Thyroid gland (tissue), 4 donors: ENCODE measurements at regions not wholly inside any gene's neighbourhood (a gene's known extent, or its start where the extent isn't known, plus 50 kb on each side); places are given as distances from the start of the nearest gene placed in this dataset.

Source experiments
- POLR2A ChIP-seq, 2 donors: fragments of 450-650 bp; IDR thresholded peaks; one replicate each; pipeline ENCODE4 v1.6.1; 2017; ENCODE audit warnings: antibody characterized with exemption in 2 of 2, mild to moderate bottlenecking in 2 of 2, moderate library complexity in 1 of 2
- TF ChIP-seq, protein P1 (sequence below), 6 experiments: fragments of 200-600 bp in 3 of 6; fragments of 450-650 bp in 3 of 6; sonication (generic) in 3 of 6; IDR thresholded peaks; one replicate each; pipeline ENCODE4 v1.5.1; 2016 to 2019; ENCODE audit warnings: antibody characterized with exemption in 6 of 6, mild to moderate bottlenecking in 2 of 6, inconsistent platforms in 1 of 6, moderate library complexity in 1 of 6

DNA sequence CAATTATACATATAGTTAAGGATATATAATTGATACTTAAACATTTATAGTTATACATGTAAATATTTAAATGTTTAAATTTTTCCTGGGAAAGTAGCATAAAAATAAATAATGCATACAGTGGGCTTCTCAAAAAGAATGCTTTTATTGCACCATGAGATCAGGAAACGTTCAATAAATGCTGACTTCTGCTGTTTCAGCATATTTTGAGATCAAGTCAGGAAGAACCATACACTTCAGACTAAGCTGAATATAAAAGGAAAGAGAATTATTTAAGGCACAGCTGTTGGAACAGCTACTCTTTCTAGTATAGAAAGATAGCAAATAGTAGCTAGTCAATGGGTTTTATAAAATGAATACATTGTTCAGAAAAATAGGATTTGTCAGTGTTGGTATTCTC lies 1462.3 kb upstream of the CADM2 start:
- TF ChIP-seq, protein P1, sequence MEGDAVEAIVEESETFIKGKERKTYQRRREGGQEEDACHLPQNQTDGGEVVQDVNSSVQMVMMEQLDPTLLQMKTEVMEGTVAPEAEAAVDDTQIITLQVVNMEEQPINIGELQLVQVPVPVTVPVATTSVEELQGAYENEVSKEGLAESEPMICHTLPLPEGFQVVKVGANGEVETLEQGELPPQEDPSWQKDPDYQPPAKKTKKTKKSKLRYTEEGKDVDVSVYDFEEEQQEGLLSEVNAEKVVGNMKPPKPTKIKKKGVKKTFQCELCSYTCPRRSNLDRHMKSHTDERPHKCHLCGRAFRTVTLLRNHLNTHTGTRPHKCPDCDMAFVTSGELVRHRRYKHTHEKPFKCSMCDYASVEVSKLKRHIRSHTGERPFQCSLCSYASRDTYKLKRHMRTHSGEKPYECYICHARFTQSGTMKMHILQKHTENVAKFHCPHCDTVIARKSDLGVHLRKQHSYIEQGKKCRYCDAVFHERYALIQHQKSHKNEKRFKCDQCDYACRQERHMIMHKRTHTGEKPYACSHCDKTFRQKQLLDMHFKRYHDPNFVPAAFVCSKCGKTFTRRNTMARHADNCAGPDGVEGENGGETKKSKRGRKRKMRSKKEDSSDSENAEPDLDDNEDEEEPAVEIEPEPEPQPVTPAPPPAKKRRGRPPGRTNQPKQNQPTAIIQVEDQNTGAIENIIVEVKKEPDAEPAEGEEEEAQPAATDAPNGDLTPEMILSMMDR (IDR thresholded peaks at IDR 0.05), result no peak
- TF ChIP-seq POLR2A (IDR thresholded peaks at IDR 0.05), result no peak
